ENCODE measurements at regions not wholly inside any gene's neighbourhood (a gene's known extent, or its start where the extent isn't known, plus 50 kb on each side); places are given as distances from the start of the nearest gene placed in this dataset.

DNA sequence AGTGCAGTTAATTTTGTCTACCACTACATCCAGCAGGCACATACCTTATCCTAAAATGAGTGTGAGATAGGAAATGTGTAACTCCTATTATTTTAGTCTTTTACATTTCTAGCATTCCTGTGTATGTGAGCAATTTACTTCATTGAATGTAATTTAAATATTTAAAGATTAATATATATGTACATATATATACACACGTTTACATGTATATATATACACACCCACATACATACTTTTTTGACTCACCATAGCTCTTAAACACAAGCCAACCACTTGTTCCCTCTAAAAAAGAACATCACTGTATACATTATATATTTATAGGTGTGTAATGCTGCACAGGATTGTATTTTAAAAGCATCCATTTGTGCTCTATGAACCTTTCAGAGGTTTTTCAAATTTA lies 425.6 kb upstream of the NECTIN3 start:
- Histone ChIP-seq H3K27me3 (ENCODE audit: control insufficient read depth in 2 of 2, insufficient read depth in 2 of 2, low read length in 2 of 2) (no peaks in the 10 kb centered on the region), H3K4me3 (ENCODE audit: low read length in 2 of 2) (no peak overlapping the region), H3K4me1 (ENCODE audit: control insufficient read depth in 2 of 2, insufficient read depth in 2 of 2, low read length in 2 of 2) (no peaks in the 10 kb centered on the region), H3K9me3 (ENCODE audit: control insufficient read depth in 2 of 2, low read length in 2 of 2) (no peaks in the 10 kb centered on the region), H3K36me3 (ENCODE audit: control insufficient read depth in 2 of 2, insufficient read depth in 2 of 2, low read length in 2 of 2) (no peaks in the 10 kb centered on the region), H3K9ac (ENCODE audit: low read depth in 1 of 2, low read length in 2 of 2) (no peak overlapping the region), H3K27ac (ENCODE audit: low read depth in 2 of 2, low read length in 2 of 2) (no peak overlapping the region)

DNA sequence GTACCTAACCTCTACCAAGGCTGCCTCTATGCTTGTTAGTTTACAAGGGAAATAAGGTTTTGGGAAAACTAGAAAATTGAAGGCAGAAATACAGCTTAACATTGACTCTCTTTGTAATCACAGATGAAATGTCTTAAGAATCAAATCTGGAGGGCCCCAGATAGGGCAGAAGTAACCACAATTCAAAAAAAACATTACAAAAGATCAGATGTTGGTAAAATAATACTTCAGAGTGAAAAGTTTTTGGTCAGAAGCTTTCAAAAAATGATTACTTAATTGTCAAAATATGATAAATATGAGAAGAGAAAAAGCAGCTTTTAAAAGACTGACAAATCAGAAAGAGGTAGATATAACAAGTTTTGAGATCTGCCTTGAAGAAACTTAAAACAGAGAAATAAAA lies 425.1 kb upstream of the NECTIN3 start:
- no peaks in the 10 kb centered on the region for H3K9me3 ChIP-seq (ENCODE audit: control insufficient read depth in 2 of 2, low read length in 2 of 2)
- no peaks in the 10 kb centered on the region for H3K4me1 ChIP-seq (ENCODE audit: control insufficient read depth in 2 of 2, insufficient read depth in 2 of 2, low read length in 2 of 2)

DNA sequence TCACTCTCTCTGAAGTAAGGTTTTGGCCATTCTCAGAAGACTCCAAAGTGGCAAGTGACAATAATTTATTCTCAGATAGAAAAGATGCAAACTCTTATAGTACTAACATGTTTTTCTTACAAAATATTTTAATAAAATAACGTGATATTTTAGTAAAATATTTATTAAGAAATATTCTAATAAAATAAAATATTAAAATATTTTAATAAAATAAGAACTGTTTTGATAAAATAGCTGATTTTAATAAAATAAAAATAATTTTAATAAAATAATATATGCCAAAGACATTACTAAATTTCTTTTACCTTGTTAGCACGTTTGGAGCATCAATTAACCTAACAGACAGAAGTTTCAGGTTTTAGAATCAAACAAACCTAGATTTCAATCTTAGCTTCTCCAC lies 424.0 kb upstream of the NECTIN3 start:
- Histone ChIP-seq H3K9me3 (ENCODE audit: control insufficient read depth in 2 of 2, low read length in 2 of 2) (no peaks in the 10 kb centered on the region), H3K9ac (ENCODE audit: low read depth in 1 of 2, low read length in 2 of 2) (no peak overlapping the region), H3K4me1 (ENCODE audit: control insufficient read depth in 2 of 2, insufficient read depth in 2 of 2, low read length in 2 of 2) (no peaks in the 10 kb centered on the region), H3K27me3 (ENCODE audit: control insufficient read depth in 2 of 2, insufficient read depth in 2 of 2, low read length in 2 of 2) (no peaks in the 10 kb centered on the region), H3K27ac (ENCODE audit: low read depth in 2 of 2, low read length in 2 of 2) (no peak overlapping the region), H3K4me3 (ENCODE audit: low read length in 2 of 2) (no peak overlapping the region), H3K36me3 (ENCODE audit: control insufficient read depth in 2 of 2, insufficient read depth in 2 of 2, low read length in 2 of 2) (no peaks in the 10 kb centered on the region)

More for the DNA sequence above, 425.1 kb upstream of the NECTIN3 start:
- Histone ChIP-seq H3K4me3 (ENCODE audit: low read length in 2 of 2) (no peak overlapping the region), H3K36me3 (ENCODE audit: control insufficient read depth in 2 of 2, insufficient read depth in 2 of 2, low read length in 2 of 2) (no peaks in the 10 kb centered on the region), H3K27me3 (ENCODE audit: control insufficient read depth in 2 of 2, insufficient read depth in 2 of 2, low read length in 2 of 2) (no peaks in the 10 kb centered on the region), H3K9ac (ENCODE audit: low read depth in 1 of 2, low read length in 2 of 2) (no peak overlapping the region), H3K27ac (ENCODE audit: low read depth in 2 of 2, low read length in 2 of 2) (no peak overlapping the region)

DNA sequence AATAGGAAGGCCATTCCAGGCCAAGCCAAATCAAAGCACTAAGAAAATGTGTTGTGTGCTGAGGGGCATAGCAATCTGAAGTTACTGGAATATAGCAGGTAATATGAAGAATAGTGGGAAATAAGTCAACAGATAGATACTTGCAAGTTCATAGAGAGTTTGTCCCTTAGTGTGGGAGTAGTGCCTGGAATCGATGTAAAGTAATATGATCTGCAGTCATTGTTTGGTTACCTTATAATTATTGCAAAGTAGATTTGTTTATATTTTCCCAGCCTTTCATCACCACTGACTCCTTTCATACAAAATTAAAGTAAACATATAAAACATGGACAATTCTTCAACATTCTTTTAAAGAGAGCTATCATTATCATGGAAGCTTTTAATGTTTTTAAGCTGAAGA lies 420.9 kb upstream of the NECTIN3 start:
- Histone ChIP-seq H3K9me3 (ENCODE audit: control insufficient read depth in 2 of 2, low read length in 2 of 2) (no peaks in the 10 kb centered on the region), H3K4me3 (ENCODE audit: low read length in 2 of 2) (no peak overlapping the region), H3K27me3 (ENCODE audit: control insufficient read depth in 2 of 2, insufficient read depth in 2 of 2, low read length in 2 of 2) (no peaks in the 10 kb centered on the region), H3K4me1 (ENCODE audit: control insufficient read depth in 2 of 2, insufficient read depth in 2 of 2, low read length in 2 of 2) (peaks cover 4 to 8% of the 10 kb centered on the region in 2 donors), H3K9ac (ENCODE audit: low read depth in 1 of 2, low read length in 2 of 2) (no peak overlapping the region), H3K36me3 (ENCODE audit: control insufficient read depth in 2 of 2, insufficient read depth in 2 of 2, low read length in 2 of 2) (no peaks in the 10 kb centered on the region), H3K27ac (ENCODE audit: low read depth in 2 of 2, low read length in 2 of 2) (no peak overlapping the region)

DNA sequence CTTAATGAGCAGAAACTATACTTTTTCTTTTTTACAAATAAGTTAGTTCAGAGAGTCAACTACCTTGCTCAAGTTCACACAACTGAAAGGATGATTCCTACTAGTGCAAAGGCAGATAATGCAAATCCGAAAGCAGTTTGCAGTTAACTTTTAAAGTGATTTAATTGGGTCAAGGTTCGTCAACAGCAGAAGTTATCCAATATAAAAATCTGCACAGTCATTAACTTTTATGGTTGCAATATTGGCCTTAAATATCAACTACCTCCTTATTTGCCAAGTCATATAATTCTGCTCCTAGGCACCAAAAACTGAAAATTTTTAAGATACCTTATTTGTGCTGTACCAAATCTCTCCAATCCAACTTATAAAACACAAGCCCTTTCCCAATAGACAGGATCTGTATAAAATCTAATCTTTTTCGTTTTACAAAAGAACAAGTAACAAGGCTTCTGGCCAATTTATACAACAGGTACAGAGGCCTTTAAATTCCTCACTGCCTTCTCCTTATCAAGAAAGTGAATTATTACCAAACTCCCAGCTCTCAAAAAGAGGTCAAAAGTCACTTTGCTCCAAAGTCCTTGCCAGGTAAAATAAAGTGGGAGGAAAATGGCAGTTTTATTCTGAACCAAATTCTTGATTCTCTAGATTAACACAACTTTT lies 416.6 kb upstream of the NECTIN3 start:
- Histone ChIP-seq H3K9me3 (ENCODE audit: control insufficient read depth in 2 of 2, low read length in 2 of 2) (no peaks in the 10 kb centered on the region), H3K4me1 (ENCODE audit: control insufficient read depth in 2 of 2, insufficient read depth in 2 of 2, low read length in 2 of 2) (peaks cover 6 to 14% of the 10 kb centered on the region in 2 donors), H3K4me3 (ENCODE audit: low read length in 2 of 2) (peak overlapping the region in 1 of 2 donors; percentile 18), H3K9ac (ENCODE audit: low read depth in 1 of 2, low read length in 2 of 2) (no peak overlapping the region), H3K27me3 (ENCODE audit: control insufficient read depth in 2 of 2, insufficient read depth in 2 of 2, low read length in 2 of 2) (no peaks in the 10 kb centered on the region), H3K27ac (ENCODE audit: low read depth in 2 of 2, low read length in 2 of 2) (peak overlapping the region; percentile 62 to 70), H3K36me3 (ENCODE audit: control insufficient read depth in 2 of 2, insufficient read depth in 2 of 2, low read length in 2 of 2) (no peaks in the 10 kb centered on the region)

DNA sequence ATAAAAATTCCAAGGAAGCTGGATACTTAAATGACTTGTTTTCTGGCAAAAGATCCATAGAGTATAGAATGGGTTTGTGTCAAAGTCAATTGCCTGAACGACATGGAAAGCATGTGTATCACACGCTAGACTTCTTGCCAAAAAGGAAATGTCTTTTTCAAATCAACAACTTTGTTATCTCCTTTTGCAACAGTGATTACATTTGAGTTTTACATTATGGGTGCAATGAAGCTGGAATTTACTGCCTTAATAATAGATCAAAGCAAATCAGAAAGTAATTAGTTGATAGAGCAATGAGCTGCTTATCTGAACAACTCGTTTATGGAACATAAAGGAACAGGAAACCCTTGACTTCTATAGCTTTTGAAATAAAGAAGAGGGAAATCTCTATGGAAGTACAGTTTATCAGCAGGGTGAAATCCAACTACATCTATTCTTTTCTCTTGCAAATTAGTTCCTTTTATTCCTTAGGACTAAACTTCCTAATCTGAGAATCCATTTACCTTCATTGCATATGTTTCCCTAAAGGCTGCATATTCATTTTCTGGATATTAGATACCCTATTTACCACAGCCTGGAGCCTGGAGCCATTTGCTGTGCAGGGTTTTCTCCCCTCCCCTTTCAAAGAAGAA lies 415.1 kb upstream of the NECTIN3 start:
- peaks cover 6 to 14% of the 10 kb centered on the region in 2 donors for H3K4me1 ChIP-seq (ENCODE audit: control insufficient read depth in 2 of 2, insufficient read depth in 2 of 2, low read length in 2 of 2)
- H3K9me3 ChIP-seq (ENCODE audit: control insufficient read depth in 2 of 2, low read length in 2 of 2): no peaks in the 10 kb centered on the region
- peak overlapping the region in 1 of 2 donors; percentile 70 for H3K27ac ChIP-seq (ENCODE audit: low read depth in 2 of 2, low read length in 2 of 2)

DNA sequence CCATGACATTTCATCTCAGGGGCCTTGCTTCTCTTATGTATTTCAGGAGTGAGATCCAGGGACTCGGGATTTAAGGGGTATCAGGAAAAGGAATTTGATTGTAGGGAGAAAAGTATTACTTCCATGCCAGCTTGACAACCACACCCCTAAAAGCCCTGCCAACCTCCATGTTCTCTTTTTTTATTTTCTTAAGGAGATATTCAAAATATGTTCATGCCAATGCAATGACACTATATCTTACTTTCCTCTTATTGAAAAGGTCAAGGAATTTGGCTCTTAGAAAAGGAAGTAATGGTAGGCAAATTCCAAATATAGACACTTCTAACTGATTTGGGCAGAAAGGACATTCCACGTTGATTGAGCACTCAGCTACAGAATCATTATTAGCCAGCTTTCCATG lies 407.5 kb upstream of the NECTIN3 start:
- H3K9ac ChIP-seq (ENCODE audit: low read depth in 1 of 2, low read length in 2 of 2): no peak overlapping the region
- H3K27me3 ChIP-seq (ENCODE audit: control insufficient read depth in 2 of 2, insufficient read depth in 2 of 2, low read length in 2 of 2): no peaks in the 10 kb centered on the region
- H3K9me3 ChIP-seq (ENCODE audit: control insufficient read depth in 2 of 2, low read length in 2 of 2): no peaks in the 10 kb centered on the region
- no peaks in the 10 kb centered on the region for H3K36me3 ChIP-seq (ENCODE audit: control insufficient read depth in 2 of 2, insufficient read depth in 2 of 2, low read length in 2 of 2)
- no peak overlapping the region for H3K27ac ChIP-seq (ENCODE audit: low read depth in 2 of 2, low read length in 2 of 2)
- no peak overlapping the region for H3K4me3 ChIP-seq (ENCODE audit: low read length in 2 of 2)
- H3K4me1 ChIP-seq (ENCODE audit: control insufficient read depth in 2 of 2, insufficient read depth in 2 of 2, low read length in 2 of 2): peaks cover 0 to 2% of the 10 kb centered on the region in 2 donors

More for the DNA sequence above, 415.1 kb upstream of the NECTIN3 start:
- Histone ChIP-seq H3K9ac (ENCODE audit: low read depth in 1 of 2, low read length in 2 of 2) (no peak overlapping the region), H3K4me3 (ENCODE audit: low read length in 2 of 2) (no peak overlapping the region), H3K36me3 (ENCODE audit: control insufficient read depth in 2 of 2, insufficient read depth in 2 of 2, low read length in 2 of 2) (no peaks in the 10 kb centered on the region), H3K27me3 (ENCODE audit: control insufficient read depth in 2 of 2, insufficient read depth in 2 of 2, low read length in 2 of 2) (no peaks in the 10 kb centered on the region)

DNA sequence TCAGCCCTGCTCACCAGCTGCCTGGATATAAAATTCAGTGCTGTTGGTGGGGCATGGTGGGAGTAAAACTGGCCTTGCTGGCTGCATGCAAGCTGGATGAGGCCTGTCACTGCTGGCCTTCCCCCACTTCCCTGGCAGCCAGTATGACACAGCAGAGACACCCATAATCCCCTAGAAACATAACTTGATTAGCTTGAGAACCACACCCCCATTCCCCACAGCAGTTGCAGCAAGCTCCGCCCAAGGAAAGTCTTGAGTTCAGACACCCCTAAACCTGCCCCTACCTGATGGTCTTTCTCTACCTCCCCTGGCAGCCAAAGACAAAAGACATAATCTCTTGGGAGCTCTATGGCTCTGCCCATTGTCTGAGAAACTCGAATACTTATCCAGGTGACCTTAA lies 405.1 kb upstream of the NECTIN3 start:
- Histone ChIP-seq H3K27me3 (ENCODE audit: control insufficient read depth in 2 of 2, insufficient read depth in 2 of 2, low read length in 2 of 2) (no peaks in the 10 kb centered on the region), H3K27ac (ENCODE audit: low read depth in 2 of 2, low read length in 2 of 2) (no peak overlapping the region), H3K36me3 (ENCODE audit: control insufficient read depth in 2 of 2, insufficient read depth in 2 of 2, low read length in 2 of 2) (no peaks in the 10 kb centered on the region), H3K9me3 (ENCODE audit: control insufficient read depth in 2 of 2, low read length in 2 of 2) (peaks cover 0 to 3% of the 10 kb centered on the region in 2 donors), H3K4me3 (ENCODE audit: low read length in 2 of 2) (no peak overlapping the region), H3K4me1 (ENCODE audit: control insufficient read depth in 2 of 2, insufficient read depth in 2 of 2, low read length in 2 of 2) (peaks cover 0 to 2% of the 10 kb centered on the region in 2 donors), H3K9ac (ENCODE audit: low read depth in 1 of 2, low read length in 2 of 2) (no peak overlapping the region)

DNA sequence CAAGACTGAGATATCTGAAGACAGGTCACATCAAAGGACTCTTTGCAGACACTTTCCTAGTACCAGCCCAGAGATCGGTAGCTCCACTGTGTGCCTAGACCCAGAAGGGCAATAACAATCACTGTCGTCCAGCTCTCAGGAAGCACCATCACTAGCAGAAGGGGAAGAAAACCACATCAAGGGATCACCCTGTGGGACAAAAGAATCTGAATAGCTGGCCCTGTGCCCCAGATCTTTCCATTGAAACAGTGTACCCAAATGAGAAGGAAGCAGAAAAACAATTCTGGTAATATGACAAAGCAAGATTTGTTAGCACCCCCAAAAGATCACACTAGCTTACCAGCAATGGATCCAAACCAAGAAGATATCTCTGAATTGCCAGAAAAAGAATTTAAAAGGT lies 404.4 kb upstream of the NECTIN3 start:
- Histone ChIP-seq H3K27me3 (ENCODE audit: control insufficient read depth in 2 of 2, insufficient read depth in 2 of 2, low read length in 2 of 2) (no peaks in the 10 kb centered on the region), H3K27ac (ENCODE audit: low read depth in 2 of 2, low read length in 2 of 2) (no peak overlapping the region), H3K4me3 (ENCODE audit: low read length in 2 of 2) (no peak overlapping the region), H3K4me1 (ENCODE audit: control insufficient read depth in 2 of 2, insufficient read depth in 2 of 2, low read length in 2 of 2) (peaks cover 0 to 2% of the 10 kb centered on the region in 2 donors), H3K36me3 (ENCODE audit: control insufficient read depth in 2 of 2, insufficient read depth in 2 of 2, low read length in 2 of 2) (no peaks in the 10 kb centered on the region), H3K9ac (ENCODE audit: low read depth in 1 of 2, low read length in 2 of 2) (no peak overlapping the region), H3K9me3 (ENCODE audit: control insufficient read depth in 2 of 2, low read length in 2 of 2) (peaks cover 0 to 3% of the 10 kb centered on the region in 2 donors)

DNA sequence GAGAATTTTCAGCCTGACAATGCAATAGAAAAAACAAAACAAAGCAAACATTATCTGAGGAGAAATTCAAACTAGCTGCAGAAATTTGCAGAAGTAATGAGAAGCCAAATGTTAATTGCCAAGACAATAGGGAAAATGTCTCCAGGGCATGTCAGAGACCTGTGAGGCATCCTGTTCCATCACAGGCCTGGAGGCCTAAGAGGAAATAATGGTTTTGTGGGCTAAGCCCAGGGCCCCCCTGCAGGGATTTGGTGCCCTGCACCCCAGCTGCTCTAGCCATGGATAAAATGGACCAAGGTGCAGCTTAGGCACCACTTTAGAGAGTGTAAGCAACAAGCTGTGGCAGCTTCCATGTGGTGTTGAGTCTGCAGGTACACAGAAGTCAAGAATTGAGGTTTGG lies 401.2 kb upstream of the NECTIN3 start:
- Histone ChIP-seq H3K4me1 (ENCODE audit: control insufficient read depth in 2 of 2, insufficient read depth in 2 of 2, low read length in 2 of 2) (peaks cover 0 to 2% of the 10 kb centered on the region in 2 donors), H3K9me3 (ENCODE audit: control insufficient read depth in 2 of 2, low read length in 2 of 2) (peaks cover 0 to 3% of the 10 kb centered on the region in 2 donors), H3K27ac (ENCODE audit: low read depth in 2 of 2, low read length in 2 of 2) (no peak overlapping the region), H3K9ac (ENCODE audit: low read depth in 1 of 2, low read length in 2 of 2) (no peak overlapping the region), H3K36me3 (ENCODE audit: control insufficient read depth in 2 of 2, insufficient read depth in 2 of 2, low read length in 2 of 2) (no peaks in the 10 kb centered on the region), H3K4me3 (ENCODE audit: low read length in 2 of 2) (no peak overlapping the region), H3K27me3 (ENCODE audit: control insufficient read depth in 2 of 2, insufficient read depth in 2 of 2, low read length in 2 of 2) (no peaks in the 10 kb centered on the region)
